ENCODE measurements at regions not wholly inside any gene's neighbourhood (a gene's known extent, or its start where the extent isn't known, plus 50 kb on each side); places are given as distances from the start of the nearest gene placed in this dataset.

DNA sequence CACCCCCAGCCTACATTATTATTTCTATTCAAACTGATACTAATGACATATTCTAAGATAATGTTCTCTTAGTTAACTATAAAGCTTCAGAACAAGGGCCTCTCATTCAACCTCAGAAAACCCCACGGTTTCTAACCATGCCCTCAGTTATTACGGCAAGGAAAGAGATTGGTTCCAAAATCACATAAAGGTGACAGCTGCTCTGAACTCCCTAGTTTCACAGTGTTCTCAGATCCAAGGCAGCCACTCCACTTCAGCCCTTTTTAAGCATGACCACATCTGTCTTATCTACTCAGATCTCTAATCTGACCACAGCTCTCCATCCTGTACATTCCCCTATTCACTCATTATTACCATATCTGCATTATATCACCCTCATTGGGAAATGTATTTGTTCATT, 98.8 kb upstream of the CEP85L start:
- intact Hi-C loops (cut with DNase I): no loop called here
- no peak overlapping the region for H3K27ac ChIP-seq
- 82 to 91% (median 89%) methylated on average over 2 of the region's 2 CpGs for WGBS, 3 donors
- H3K36me3 ChIP-seq: no peaks in the 10 kb centered on the region
- no peaks in the 10 kb centered on the region for H3K9me3 ChIP-seq
- H3K4me3 ChIP-seq: no peak overlapping the region
- no peak for DNase-seq
- TF ChIP-seq POLR2A (IDR thresholded peaks at IDR 0.05): no peak
- TF ChIP-seq, protein P1, sequence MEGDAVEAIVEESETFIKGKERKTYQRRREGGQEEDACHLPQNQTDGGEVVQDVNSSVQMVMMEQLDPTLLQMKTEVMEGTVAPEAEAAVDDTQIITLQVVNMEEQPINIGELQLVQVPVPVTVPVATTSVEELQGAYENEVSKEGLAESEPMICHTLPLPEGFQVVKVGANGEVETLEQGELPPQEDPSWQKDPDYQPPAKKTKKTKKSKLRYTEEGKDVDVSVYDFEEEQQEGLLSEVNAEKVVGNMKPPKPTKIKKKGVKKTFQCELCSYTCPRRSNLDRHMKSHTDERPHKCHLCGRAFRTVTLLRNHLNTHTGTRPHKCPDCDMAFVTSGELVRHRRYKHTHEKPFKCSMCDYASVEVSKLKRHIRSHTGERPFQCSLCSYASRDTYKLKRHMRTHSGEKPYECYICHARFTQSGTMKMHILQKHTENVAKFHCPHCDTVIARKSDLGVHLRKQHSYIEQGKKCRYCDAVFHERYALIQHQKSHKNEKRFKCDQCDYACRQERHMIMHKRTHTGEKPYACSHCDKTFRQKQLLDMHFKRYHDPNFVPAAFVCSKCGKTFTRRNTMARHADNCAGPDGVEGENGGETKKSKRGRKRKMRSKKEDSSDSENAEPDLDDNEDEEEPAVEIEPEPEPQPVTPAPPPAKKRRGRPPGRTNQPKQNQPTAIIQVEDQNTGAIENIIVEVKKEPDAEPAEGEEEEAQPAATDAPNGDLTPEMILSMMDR (IDR thresholded peaks at IDR 0.05): no peak
- TF ChIP-seq EP300 (IDR thresholded peaks at IDR 0.05): no peak
- no peaks in the 10 kb centered on the region for H3K27me3 ChIP-seq
- peaks cover 11% of the 10 kb centered on the region for H3K4me1 ChIP-seq (ENCODE audit: insufficient read depth)

DNA sequence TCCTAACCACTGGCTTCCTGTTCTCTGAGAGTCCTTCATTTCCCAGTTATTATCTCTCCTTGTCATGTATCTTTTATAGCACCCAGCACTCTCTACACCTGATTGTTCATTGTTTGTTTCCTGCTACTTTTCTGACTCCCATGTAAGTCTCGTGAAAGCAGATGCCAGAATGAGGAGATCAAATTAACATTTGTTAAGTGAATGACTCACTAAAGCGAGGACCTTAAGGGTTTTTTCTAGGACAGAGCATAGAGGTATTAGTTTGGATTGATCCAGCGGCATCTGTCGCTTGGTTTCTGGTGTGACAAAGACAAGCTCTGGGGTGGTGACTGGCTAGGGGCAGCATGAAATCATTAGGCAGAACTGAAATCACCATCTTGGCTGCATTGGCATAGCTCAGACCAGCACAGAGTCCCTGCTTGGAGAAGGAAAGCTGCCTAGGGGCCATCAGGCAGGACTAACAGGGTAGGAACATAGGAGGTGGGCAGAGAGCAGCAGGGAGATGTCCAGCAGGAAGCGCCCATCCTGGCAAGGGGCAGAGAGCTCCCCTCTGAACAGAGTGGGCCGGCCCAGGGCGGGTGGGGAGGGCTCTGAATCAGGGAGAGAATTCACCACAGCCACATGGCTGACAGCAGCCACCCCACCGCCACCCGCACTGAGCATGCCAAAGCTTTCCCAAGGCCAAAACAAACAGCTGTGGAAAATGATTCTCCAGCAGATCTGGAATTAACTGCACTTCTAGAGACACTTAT, 97.1 kb upstream of the CEP85L start:
- Histone ChIP-seq H3K36me3 (no peaks in the 10 kb centered on the region), H3K9me3 (no peaks in the 10 kb centered on the region), H3K4me3 (no peak overlapping the region), H3K27ac (peak overlapping the region; percentile 15 to 42), H3K4me1 (ENCODE audit: insufficient read depth) (peaks cover 11% of the 10 kb centered on the region), H3K27me3 (no peaks in the 10 kb centered on the region)
- no peak for TF ChIP-seq POLR2A (IDR thresholded peaks at IDR 0.05)
- intact Hi-C loops (cut with DNase I): no loop called here
- WGBS, 3 donors: 38 to 63% (median 46%) methylated on average over 9 of the region's 9 CpGs
- peak; percentile 30 to 68 (median 63) for DNase-seq

DNA sequence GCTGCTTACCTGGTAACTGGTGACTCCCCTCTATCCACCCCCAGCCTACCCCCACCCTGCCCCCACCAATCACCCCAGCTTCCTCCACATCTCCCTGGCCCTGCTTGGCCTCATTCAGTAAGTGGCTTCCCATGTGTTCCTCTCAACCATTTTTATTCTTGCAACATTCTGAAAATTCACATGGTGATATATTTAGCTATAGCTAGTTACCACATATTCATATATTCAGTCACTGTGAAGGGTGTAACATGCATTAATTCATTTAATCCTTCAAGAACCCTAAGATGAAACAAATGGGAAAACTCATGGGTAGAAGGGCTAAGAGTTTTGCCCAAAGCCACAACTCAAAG, 95.4 kb upstream of the CEP85L start:
- H3K27me3 ChIP-seq: no peaks in the 10 kb centered on the region
- TF ChIP-seq, protein P1 (IDR thresholded peaks at IDR 0.05): no peak
- TF ChIP-seq POLR2A (IDR thresholded peaks at IDR 0.05): no peak
- no peak for TF ChIP-seq EP300 (IDR thresholded peaks at IDR 0.05)
- peaks cover 5% of the 10 kb centered on the region for H3K4me1 ChIP-seq (ENCODE audit: insufficient read depth)
- no peaks in the 10 kb centered on the region for H3K36me3 ChIP-seq
- no peak overlapping the region for H3K4me3 ChIP-seq
- no peak for DNase-seq
- intact Hi-C loops (cut with DNase I): no loop called here
- no peaks in the 10 kb centered on the region for H3K9me3 ChIP-seq
- no peak overlapping the region for H3K27ac ChIP-seq

DNA sequence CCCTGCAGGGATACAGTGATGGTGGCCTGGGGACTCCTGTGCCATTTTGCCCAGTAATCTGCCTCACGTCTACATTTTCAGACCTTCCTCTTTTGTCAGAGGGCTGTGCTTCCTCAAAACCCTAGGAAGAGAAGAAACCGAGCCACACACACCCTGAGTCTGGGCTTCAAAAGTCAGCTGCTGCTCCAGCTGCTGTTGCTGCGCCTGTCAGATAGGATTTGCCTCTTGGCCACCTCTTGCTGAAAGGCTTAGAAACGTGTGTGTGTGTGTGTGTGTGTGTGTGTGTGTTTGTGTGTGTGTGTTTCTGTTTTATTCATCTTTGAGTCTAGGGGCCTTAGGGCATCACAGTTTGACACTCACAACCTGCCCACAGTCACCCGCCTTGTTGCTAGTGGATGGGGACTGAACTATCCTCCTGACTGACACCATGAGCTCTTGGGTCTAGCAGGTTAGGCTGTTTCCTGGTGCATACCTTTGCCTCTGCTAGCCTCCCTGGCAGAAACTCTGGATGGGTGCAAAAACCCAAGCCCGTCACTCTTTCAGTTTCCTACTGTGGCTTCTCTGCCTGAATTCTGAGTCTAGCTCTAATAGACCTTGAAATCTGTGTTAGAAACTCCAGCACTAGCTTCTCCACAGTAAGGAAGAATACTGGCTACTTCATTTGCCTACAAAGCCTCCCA, 94.9 kb upstream of the CEP85L start:
- no peak overlapping the region for H3K27ac ChIP-seq
- WGBS, 3 donors: 66 to 78% (median 66%) methylated on average over 6 of the region's 6 CpGs
- no peak overlapping the region for H3K4me3 ChIP-seq
- H3K36me3 ChIP-seq: no peaks in the 10 kb centered on the region
- TF ChIP-seq, protein P1 (IDR thresholded peaks at IDR 0.05): no peak
- TF ChIP-seq EP300 (IDR thresholded peaks at IDR 0.05) (no peak), POLR2A (IDR thresholded peaks at IDR 0.05) (no peak)
- no peaks in the 10 kb centered on the region for H3K27me3 ChIP-seq
- no peak for DNase-seq
- H3K4me1 ChIP-seq (ENCODE audit: insufficient read depth): peaks cover 5% of the 10 kb centered on the region
- no peaks in the 10 kb centered on the region for H3K9me3 ChIP-seq
- intact Hi-C loops (cut with DNase I): no loop called here

DNA sequence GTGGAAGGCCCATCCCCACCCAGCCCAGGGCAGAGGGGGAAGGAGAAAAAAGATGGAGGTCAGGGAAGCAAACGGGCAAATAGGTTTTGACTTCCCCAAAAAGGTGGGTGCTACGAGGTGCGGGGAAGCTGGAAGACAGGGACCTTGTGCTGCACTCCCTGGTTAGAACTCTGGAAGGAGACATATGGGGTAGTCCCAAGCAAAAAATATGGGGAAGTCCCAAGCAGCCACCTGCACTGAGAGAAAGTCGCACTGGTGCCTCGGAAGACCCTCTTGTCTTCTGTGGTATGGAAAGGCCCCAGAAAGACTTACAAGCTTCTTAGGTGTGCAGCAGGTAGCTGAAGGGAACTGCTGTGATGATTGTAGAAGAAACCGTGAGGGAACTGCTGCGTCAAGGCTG, 93.8 kb upstream of the CEP85L start:
- no peak for DNase-seq
- no peaks in the 10 kb centered on the region for H3K27me3 ChIP-seq
- H3K27ac ChIP-seq: no peak overlapping the region
- H3K9me3 ChIP-seq: no peaks in the 10 kb centered on the region
- intact Hi-C loops (cut with DNase I): no loop called here
- H3K4me3 ChIP-seq: no peak overlapping the region
- WGBS, 3 donors: 95 to 96% (median 95%) methylated on average over 7 of the region's 7 CpGs
- H3K36me3 ChIP-seq: no peaks in the 10 kb centered on the region
- TF ChIP-seq POLR2A (IDR thresholded peaks at IDR 0.05) (no peak), EP300 (IDR thresholded peaks at IDR 0.05) (no peak)
- TF ChIP-seq, protein P1 (IDR thresholded peaks at IDR 0.05): no peak
- H3K4me1 ChIP-seq (ENCODE audit: insufficient read depth): peaks cover 5% of the 10 kb centered on the region

All from ovary (tissue), 7 donors.